Tibial artery (tissue), 4 donors: ENCODE measurements at regions not wholly inside any gene's neighbourhood (a gene's known extent, or its start where the extent isn't known, plus 50 kb on each side); places are given as distances from the start of the nearest gene placed in this dataset.

Source experiments
- DNase-seq, 2 donors: peaks; one replicate each; pipeline ENCODE4 v3.0.0-alpha.2; 2019
- H3K27ac ChIP-seq, 2 donors: fragments of 200-600 bp; sonication (generic) in 1 of 2; 1 replicate in 1 of 2; 2 replicates in 1 of 2; pipeline ENCODE4 v1.5.1; 2018 to 2019; ENCODE audit warnings: mild to moderate bottlenecking in 1 of 2
- H3K27me3 ChIP-seq, 2 donors: fragments of 200-600 bp; sonication (generic) in 1 of 2; one replicate each; pipeline versions ENCODE4 v1.5.1 to v1.6.0; 2016 to 2019
- H3K36me3 ChIP-seq, 3 donors: fragments of 200-600 bp; sonication (generic) in 2 of 3; one replicate each; pipeline ENCODE4 v1.5.1; 2016 to 2019; ENCODE audit warnings: mild to moderate bottlenecking in 2 of 3
- H3K4me1 ChIP-seq, 4 donors: fragments of 200-600 bp; sonication (generic) in 2 of 4; 1 replicate in 3 of 4; 2 replicates in 1 of 4; pipeline ENCODE4 v1.5.1; 2016 to 2019
- H3K4me3 ChIP-seq, 2 donors: fragments of 200-600 bp; sonication (generic) in 1 of 2; 1 replicate in 1 of 2; 2 replicates in 1 of 2; pipeline ENCODE4 v1.5.1; 2018 to 2019; ENCODE audit warnings: mild to moderate bottlenecking in 2 of 2
- H3K9me3 ChIP-seq, 3 donors: fragments of 200-600 bp; sonication (generic) in 1 of 3; one replicate each; pipeline ENCODE4 v1.5.1; 2016 to 2019
- CTCF ChIP-seq, 2 experiments: fragments of 200-600 bp in 1 of 2; fragments of 450-650 bp in 1 of 2; IDR thresholded peaks; one replicate each; pipeline ENCODE4 v1.5.1; 2017 to 2019; ENCODE audit warnings: antibody characterized with exemption in 2 of 2, mild to moderate bottlenecking in 1 of 2, moderate library complexity in 1 of 2
- intact Hi-C: fragments of 100-400 bp; cut with DNase I; formaldehyde crosslinking; loops from one replicate; pipeline ENCODE4 v1.15.0; 2023; ENCODE audit warnings: low total_unique reads

- Histone ChIP-seq H3K4me1 (peaks cover 0 to 28% (median 8%) of the 10 kb centered on the region in 4 donors), H3K27me3 (no peaks in the 10 kb centered on the region), H3K36me3 (no peaks in the 10 kb centered on the region), H3K4me3 (no peak overlapping the region), H3K27ac (peak overlapping the region; percentile 20 to 39), H3K9me3 (no peaks in the 10 kb centered on the region)
- DNase-seq: no peak
- TF ChIP-seq CTCF (IDR thresholded peaks at IDR 0.05): no peak
- intact Hi-C loops: no loop called here
Measured at GRCh38 chr4:99722725-99723124, 65.1 kb upstream of the C4orf54 start.

- H3K4me1 ChIP-seq: peaks cover 0 to 28% (median 8%) of the 10 kb centered on the region in 4 donors
- H3K9me3 ChIP-seq: no peaks in the 10 kb centered on the region
- no peaks in the 10 kb centered on the region for H3K36me3 ChIP-seq
- TF ChIP-seq CTCF (IDR thresholded peaks at IDR 0.05): no peak
- no peaks in the 10 kb centered on the region for H3K27me3 ChIP-seq
- no peak for DNase-seq
- no peak overlapping the region for H3K4me3 ChIP-seq
- no peak overlapping the region for H3K27ac ChIP-seq
- intact Hi-C loops: no loop called here
Measured at GRCh38 chr4:99722006-99722405, 64.4 kb upstream of the C4orf54 start.

- DNase-seq: no peak
- Histone ChIP-seq H3K36me3 (no peaks in the 10 kb centered on the region), H3K4me1 (peaks cover 0 to 28% (median 8%) of the 10 kb centered on the region in 4 donors), H3K9me3 (no peaks in the 10 kb centered on the region), H3K4me3 (no peak overlapping the region), H3K27ac (no peak overlapping the region), H3K27me3 (no peaks in the 10 kb centered on the region)
- intact Hi-C loops: no loop called here
- no peak for TF ChIP-seq CTCF (IDR thresholded peaks at IDR 0.05)
Measured at GRCh38 chr4:99720206-99720605, 62.6 kb upstream of the C4orf54 start.

GRCh38 chr4:99716996-99717395, 59.4 kb upstream of the C4orf54 start:
- no peaks in the 10 kb centered on the region for H3K27me3 ChIP-seq
- TF ChIP-seq CTCF (IDR thresholded peaks at IDR 0.05): no peak
- H3K4me3 ChIP-seq: no peak overlapping the region
- no peak for DNase-seq
- H3K9me3 ChIP-seq: no peaks in the 10 kb centered on the region
- intact Hi-C loops: no loop called here
- no peaks in the 10 kb centered on the region for H3K36me3 ChIP-seq
- H3K27ac ChIP-seq: no peak overlapping the region
- H3K4me1 ChIP-seq: peaks cover 0 to 3% (median 0%) of the 10 kb centered on the region in 4 donors

- Histone ChIP-seq H3K9me3 (no peaks in the 10 kb centered on the region), H3K4me1 (no peaks in the 10 kb centered on the region), H3K36me3 (no peaks in the 10 kb centered on the region), H3K27me3 (no peaks in the 10 kb centered on the region), H3K27ac (no peak overlapping the region), H3K4me3 (no peak overlapping the region)
- DNase-seq: no peak
- intact Hi-C loops: no loop called here
- TF ChIP-seq CTCF (IDR thresholded peaks at IDR 0.05): no peak
Measured at GRCh38 chr4:99715286-99715685, 57.7 kb upstream of the C4orf54 start.

GRCh38 chr4:99714179-99714578, 56.6 kb upstream of the C4orf54 start:
- Histone ChIP-seq H3K4me1 (no peaks in the 10 kb centered on the region), H3K4me3 (no peak overlapping the region), H3K36me3 (no peaks in the 10 kb centered on the region), H3K9me3 (no peaks in the 10 kb centered on the region), H3K27ac (no peak overlapping the region), H3K27me3 (no peaks in the 10 kb centered on the region)
- intact Hi-C loops: no loop called here
- no peak for DNase-seq
- no peak for TF ChIP-seq CTCF (IDR thresholded peaks at IDR 0.05)
